Bronchial epithelial cell (primary cell): ENCODE measurements at regions not wholly inside any gene's neighbourhood (a gene's known extent, or its start where the extent isn't known, plus 50 kb on each side); places are given as distances from the start of the nearest gene placed in this dataset.

Source experiments
- DNase-seq: peaks from one replicate; pipeline ENCODE4 v3.0.0-alpha.2; 2010; ENCODE audit warnings: low read depth
- FAIRE-seq: peaks from 2 replicates; lab custom pipeline; 2011; peaks lifted over from hg19 to GRCh38; lab: Jason Lieb, UNC
- H3K27me3 ChIP-seq: 2 replicates; pipeline ENCODE4 v1.5.1; 2011; ENCODE audit warnings: low read length; ENCODE audit not compliant: control insufficient read depth, insufficient read depth
- H3K36me3 ChIP-seq: 2 replicates; pipeline ENCODE4 v1.5.1; 2011; ENCODE audit warnings: low read length; ENCODE audit not compliant: control insufficient read depth, insufficient read depth
- H3K4me3 ChIP-seq: 2 replicates; pipeline ENCODE4 v1.5.1; 2011; ENCODE audit warnings: mild to moderate bottlenecking, low read depth, low read length, control low read depth
- CTCF ChIP-seq: IDR thresholded peaks from 2 replicates; pipeline ENCODE4 v1.5.1; 2011; ENCODE audit warnings: mild to moderate bottlenecking, moderate library complexity, low read length, control low read depth, inconsistent platforms; ENCODE audit not compliant: insufficient read depth, severe bottlenecking

GRCh38 chr4:3387154-3387942 is 54.4 kb upstream of the HGFAC start:
- DNase-seq (peak; percentile 13), FAIRE-seq (no peak)
- Histone ChIP-seq H3K27me3 (no peaks in the 10 kb centered on the region), H3K36me3 (peaks cover 11% of the 10 kb centered on the region), H3K4me3 (peak overlapping the region; percentile 51)
- no peak for TF ChIP-seq CTCF

- H3K27me3 ChIP-seq: no peaks in the 10 kb centered on the region
- no peak for TF ChIP-seq CTCF
- DNase-seq (peak; percentile 62), FAIRE-seq (no peak)
- peak overlapping the region; percentile 51 for H3K4me3 ChIP-seq
- peaks cover 11% of the 10 kb centered on the region for H3K36me3 ChIP-seq
Observed at GRCh38 chr4:3387943-3388361, 53.8 kb upstream of the HGFAC start.

- FAIRE-seq (no peak), DNase-seq (peak; percentile 81)
- Histone ChIP-seq H3K27me3 (no peaks in the 10 kb centered on the region), H3K36me3 (peaks cover 15% of the 10 kb centered on the region), H3K4me3 (peak overlapping the region; percentile 51)
- TF ChIP-seq CTCF: no peak
Observed at GRCh38 chr4:3388471-3389232, 53.1 kb upstream of the HGFAC start.

GRCh38 chr4:3389233-3390215 is 52.2 kb upstream of the HGFAC start:
- Histone ChIP-seq H3K4me3 (no peak overlapping the region), H3K36me3 (peaks cover 17% of the 10 kb centered on the region), H3K27me3 (no peaks in the 10 kb centered on the region)
- TF ChIP-seq CTCF: no peak
- DNase-seq (no peak), FAIRE-seq (no peak)

GRCh38 chr4:3390288-3390811 is 51.4 kb upstream of the HGFAC start:
- TF ChIP-seq CTCF: no peak
- no peak overlapping the region for H3K4me3 ChIP-seq
- H3K36me3 ChIP-seq: peaks cover 20% of the 10 kb centered on the region
- no peaks in the 10 kb centered on the region for H3K27me3 ChIP-seq
- DNase-seq (no peak), FAIRE-seq (no peak)
